NCI-H345 treated with DMSO at 0.1 percent for 48 hours (cell line): ENCODE measurements at regions not wholly inside any gene's neighbourhood (a gene's known extent, or its start where the extent isn't known, plus 50 kb on each side); places are given as distances from the start of the nearest gene placed in this dataset.

ENCODE experiments used
- DNase-seq: peaks from one replicate; lab custom pipeline; 2025; ENCODE audit not compliant: unreplicated experiment; lab: John Stamatoyannopoulos, UW

DNA sequence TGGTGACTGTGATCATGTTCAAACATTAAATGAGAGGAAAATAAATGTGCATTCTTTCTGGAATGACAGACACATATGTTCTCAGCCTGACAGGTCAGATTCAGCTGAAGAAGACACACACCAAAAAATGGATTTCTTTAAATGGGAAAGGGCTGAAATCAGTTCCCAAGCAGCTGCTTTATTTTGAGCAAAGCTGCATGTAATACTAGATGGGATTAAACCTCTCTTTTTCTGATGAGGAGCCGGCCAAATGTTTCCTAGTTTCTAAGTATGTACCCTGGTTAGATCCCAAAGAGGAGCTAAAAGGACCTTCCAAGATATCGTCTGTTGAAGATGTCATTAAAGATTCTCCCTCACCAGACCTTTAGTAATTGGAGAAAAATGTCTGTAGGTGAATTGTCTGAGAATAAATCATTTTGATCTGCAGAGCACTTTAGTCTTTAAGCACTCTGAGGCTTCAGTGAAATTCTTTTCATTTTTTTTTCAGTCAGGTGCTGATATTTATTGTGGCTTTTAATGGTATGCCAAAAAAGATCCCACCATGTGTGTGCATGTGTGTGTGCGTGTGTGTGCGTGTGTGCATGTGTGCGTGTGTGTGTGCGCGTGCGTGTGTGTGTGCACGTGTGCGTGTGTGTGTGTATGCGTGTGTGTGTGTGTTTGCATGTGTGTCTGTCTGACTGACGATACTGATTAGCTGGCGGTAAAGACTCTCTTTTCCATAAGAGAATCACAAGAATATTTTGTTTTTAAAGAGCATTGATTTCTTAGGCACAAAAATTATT lies 175.8 kb downstream of the IRS1 start:
- no peak for DNase-seq

- DNase-seq: no peak
Observed at GRCh38 chr2:226622484-226622883, 177.1 kb downstream of the IRS1 start.

GRCh38 chr2:226620176-226620575 lies 179.4 kb downstream of the IRS1 start:
- no peak for DNase-seq

DNA sequence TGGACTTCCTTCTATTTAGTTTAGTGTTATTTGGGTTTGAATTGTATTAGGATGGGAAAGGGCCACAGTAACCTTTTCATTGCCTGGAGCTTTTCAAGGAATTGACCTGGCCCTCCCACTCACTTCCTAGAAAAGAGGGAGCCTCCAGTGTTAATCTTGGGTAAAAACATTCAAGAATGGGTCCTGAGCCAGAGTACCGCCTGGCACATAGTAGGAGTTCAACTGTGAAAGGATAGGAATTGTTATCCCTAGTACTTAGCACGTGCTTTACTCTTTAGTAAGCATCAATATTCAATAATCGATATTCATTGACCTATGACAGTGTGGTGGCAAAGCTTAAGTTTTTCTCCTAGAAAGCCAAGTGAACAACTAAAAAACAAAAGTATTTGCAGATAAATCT lies 179.9 kb downstream of the IRS1 start:
- no peak for DNase-seq

GRCh38 chr2:226618875-226619605 lies 180.6 kb downstream of the IRS1 start:
- DNase-seq: no peak

GRCh38 chr2:226618544-226618874 lies 181.1 kb downstream of the IRS1 start:
- no peak for DNase-seq

GRCh38 chr2:226615891-226616290 lies 183.7 kb downstream of the IRS1 start:
- DNase-seq: no peak

DNA sequence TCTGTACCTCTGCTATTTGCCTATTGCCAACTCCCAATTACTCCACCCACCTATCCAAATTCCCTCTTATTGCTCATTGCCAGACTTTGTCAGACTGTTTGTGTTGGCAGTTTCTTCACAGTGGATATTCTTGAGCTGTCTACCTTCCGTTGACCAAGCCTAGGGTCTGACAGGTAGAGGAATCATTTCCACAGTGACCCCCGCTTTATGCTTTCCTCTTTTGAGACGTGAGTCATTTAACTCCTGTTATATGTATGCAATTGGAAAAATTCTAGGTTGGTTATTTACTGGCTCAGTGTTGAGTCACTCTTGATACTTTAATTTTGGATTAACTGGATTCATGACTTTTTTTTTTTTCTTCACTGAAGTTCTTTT lies 187.7 kb downstream of the IRS1 start:
- DNase-seq: no peak

DNA sequence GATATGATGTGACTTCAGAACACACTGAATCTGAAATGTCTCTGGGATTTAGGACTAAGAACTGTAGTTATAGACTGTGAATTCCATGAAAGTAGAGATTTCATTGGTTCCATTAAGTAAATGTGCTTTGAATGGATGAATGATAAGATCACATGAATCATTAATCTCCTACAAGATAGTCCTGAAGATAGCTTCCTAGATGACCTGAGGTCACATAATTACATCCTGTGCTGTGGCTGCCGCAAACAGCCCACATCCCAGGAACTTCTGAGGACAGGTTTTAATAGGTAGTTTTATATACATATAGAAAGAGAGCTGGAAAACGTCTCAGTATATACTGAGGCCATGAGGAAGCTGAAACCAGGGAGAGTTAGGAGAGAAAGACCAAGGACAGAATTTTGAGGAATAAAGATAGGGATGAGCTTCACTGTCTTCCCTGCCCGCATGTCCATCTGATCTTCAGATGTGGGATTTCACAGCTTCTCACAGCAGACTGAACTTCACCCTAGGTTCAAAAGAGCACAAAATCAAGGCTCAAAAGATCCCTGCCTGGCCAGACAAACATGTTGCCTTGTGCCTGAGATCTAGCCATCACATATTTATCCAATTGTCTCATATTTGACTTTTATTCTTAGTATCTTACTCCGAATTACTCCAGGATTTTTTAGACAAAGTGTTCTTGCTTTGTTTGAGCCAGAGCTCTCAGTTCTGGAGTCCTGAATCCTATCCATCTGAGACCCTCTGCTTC lies 188.2 kb downstream of the IRS1 start:
- DNase-seq: no peak

GRCh38 chr2:226609366-226609765 lies 190.3 kb downstream of the IRS1 start:
- DNase-seq: no peak

- DNase-seq: no peak
Observed at GRCh38 chr2:226608451-226608850, 191.2 kb downstream of the IRS1 start.

DNA sequence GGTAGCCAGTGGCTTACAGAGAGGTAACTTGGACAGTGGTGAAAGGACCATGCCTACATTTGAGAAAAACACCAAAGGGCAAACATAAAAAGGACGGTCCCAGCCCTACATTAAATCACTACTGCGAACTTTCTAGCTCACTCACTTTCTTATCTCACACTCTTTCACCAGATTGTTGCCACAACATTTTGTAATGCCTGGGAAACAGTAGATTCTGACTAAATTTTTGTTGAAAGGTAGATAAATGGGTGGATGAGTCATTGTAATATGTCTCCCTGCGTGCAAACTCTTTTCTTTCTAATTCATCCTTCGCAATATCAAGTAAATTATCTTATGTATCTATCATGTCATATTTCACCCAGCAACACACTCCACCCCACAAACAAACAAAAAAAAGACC lies 192.2 kb downstream of the IRS1 start:
- no peak for DNase-seq

GRCh38 chr2:226605642-226606041 lies 194.0 kb downstream of the IRS1 start:
- no peak for DNase-seq

DNA sequence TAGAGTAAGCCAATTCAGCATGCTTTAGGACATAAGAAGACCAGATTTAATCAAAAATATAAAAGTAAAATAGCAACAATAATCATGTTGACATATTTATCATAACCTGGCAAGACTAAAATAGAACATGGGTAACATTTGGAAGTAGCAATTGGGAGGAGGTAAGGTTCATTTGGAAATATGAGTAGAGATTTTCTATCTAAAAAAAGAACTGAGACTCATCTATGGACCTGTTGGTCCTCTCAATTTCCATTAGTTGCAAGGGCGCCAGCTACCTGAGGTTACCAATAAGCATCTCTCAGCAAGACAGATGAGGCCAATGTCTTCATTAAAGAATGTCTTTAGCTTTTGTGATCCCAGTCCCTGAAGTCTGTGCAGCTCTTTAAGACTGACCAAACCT lies 196.0 kb downstream of the IRS1 start:
- no peak for DNase-seq

- DNase-seq: no peak
Observed at GRCh38 chr2:226601881-226602662, 197.5 kb downstream of the IRS1 start.

- DNase-seq: no peak
Observed at GRCh38 chr2:226600802-226601201, 198.8 kb downstream of the IRS1 start.

- no peak for DNase-seq
Observed at GRCh38 chr2:226600184-226600583, 199.4 kb downstream of the IRS1 start.

GRCh38 chr2:226589043-226589442 lies 210.6 kb downstream of the IRS1 start:
- no peak for DNase-seq

- no peak for DNase-seq
Observed at GRCh38 chr2:226585130-226585561, 214.5 kb downstream of the IRS1 start.

GRCh38 chr2:226584518-226585055 lies 215.0 kb downstream of the IRS1 start:
- no peak for DNase-seq

GRCh38 chr2:226583715-226584114 lies 215.9 kb downstream of the IRS1 start:
- no peak for DNase-seq
